Vagina (tissue), 2 donors: ENCODE measurements at regions not wholly inside any gene's neighbourhood (a gene's known extent, or its start where the extent isn't known, plus 50 kb on each side); places are given as distances from the start of the nearest gene placed in this dataset.

Source experiments
- POLR2A ChIP-seq, 2 donors: fragments of 450-650 bp; IDR thresholded peaks; one replicate each; pipeline ENCODE4 v1.6.1; 2017; ENCODE audit warnings: antibody characterized with exemption in 2 of 2, mild to moderate bottlenecking in 2 of 2, moderate library complexity in 2 of 2
- POLR2AphosphoS5 ChIP-seq, 2 donors: sonication (generic); formaldehyde crosslinking; IDR thresholded peaks; one replicate each; pipeline ENCODE4 v1.9.0; 2017; ENCODE audit warnings: antibody characterized with exemption in 2 of 2, mild to moderate bottlenecking in 2 of 2, low read depth in 1 of 2; ENCODE audit not compliant: insufficient read depth in 1 of 2
- TF ChIP-seq, protein P1 (sequence below), 3 experiments: fragments of 450-650 bp in 2 of 3; fragments of 200-600 bp in 1 of 3; sonication (generic) in 1 of 3; IDR thresholded peaks; one replicate each; pipeline ENCODE4 v1.5.1; 2017 to 2019; ENCODE audit warnings: antibody characterized with exemption in 3 of 3, mild to moderate bottlenecking in 2 of 3, moderate library complexity in 2 of 3

DNA sequence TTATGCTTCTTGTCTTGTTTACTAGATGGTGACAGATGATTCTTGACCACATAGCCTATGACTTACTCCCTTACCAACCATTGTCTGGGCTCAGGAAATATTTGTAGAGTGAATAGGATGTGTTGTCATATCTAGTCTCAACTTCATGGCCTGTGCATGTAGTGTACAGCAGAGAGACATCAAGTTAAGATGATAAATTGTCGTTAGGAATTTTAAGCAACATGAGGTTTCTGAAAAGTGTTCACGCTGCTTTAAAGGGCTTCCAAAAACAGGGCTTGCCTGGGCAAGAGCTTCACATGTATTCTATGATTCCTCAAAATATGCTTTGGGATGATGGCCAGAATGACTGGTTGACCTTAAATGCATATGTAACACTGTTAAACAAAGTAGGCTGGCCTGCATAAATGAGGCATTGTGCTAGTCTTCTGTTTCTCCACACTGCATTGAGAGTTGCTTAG lies 424.0 kb downstream of the RND3 start:
- TF ChIP-seq, protein P1, sequence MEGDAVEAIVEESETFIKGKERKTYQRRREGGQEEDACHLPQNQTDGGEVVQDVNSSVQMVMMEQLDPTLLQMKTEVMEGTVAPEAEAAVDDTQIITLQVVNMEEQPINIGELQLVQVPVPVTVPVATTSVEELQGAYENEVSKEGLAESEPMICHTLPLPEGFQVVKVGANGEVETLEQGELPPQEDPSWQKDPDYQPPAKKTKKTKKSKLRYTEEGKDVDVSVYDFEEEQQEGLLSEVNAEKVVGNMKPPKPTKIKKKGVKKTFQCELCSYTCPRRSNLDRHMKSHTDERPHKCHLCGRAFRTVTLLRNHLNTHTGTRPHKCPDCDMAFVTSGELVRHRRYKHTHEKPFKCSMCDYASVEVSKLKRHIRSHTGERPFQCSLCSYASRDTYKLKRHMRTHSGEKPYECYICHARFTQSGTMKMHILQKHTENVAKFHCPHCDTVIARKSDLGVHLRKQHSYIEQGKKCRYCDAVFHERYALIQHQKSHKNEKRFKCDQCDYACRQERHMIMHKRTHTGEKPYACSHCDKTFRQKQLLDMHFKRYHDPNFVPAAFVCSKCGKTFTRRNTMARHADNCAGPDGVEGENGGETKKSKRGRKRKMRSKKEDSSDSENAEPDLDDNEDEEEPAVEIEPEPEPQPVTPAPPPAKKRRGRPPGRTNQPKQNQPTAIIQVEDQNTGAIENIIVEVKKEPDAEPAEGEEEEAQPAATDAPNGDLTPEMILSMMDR (IDR thresholded peaks at IDR 0.05) = no peak
- TF ChIP-seq POLR2A (IDR thresholded peaks at IDR 0.05) (no peak), POLR2AphosphoS5 (IDR thresholded peaks at IDR 0.05; ENCODE audit: insufficient read depth in 1 of 2, low read depth in 1 of 2) (no peak)
